Inflammatory macrophage (primary cell): ENCODE measurements at regions not wholly inside any gene's neighbourhood (a gene's known extent, or its start where the extent isn't known, plus 50 kb on each side); places are given as distances from the start of the nearest gene placed in this dataset.
"Not testable (repeated sequence)": the region's sequence is repeated elsewhere in the genome, so short reads cannot be mapped to it uniquely, and the experiment has no call there.

Source experiments
- DNase-seq, 2 donors: peaks; one replicate each; pipeline ENCODE4 v3.0.0-alpha.2; 2020 to 2022

- no peak for DNase-seq
Observed at GRCh38 chr13:38147050-38147449, 202.6 kb upstream of the UFM1 start.

- no peak for DNase-seq
Observed at GRCh38 chr13:38141792-38142191, 207.9 kb upstream of the UFM1 start.

GRCh38 chr13:38135592-38135991 is 214.1 kb upstream of the UFM1 start:
- no peak for DNase-seq

DNA sequence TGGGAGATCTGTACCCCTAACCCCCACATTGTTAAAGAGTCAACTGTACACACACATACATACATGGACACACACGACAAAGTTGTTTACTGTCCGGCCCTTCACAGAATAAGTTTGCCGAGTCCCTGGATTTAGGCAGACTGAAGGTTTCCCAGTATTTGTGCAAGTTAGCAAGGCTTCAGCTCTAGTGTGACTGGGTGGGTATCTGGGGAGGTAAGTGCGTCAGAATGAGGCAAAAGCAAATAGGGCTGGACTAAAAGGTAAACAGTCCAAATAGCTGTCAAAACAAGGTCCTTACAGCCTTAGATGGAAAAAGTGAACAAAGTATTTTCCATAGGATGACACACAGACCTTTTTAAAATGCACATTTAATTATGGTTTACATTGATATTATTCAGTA is 228.4 kb upstream of the UFM1 start:
- no peak for DNase-seq

- DNase-seq, result no peak
Observed at GRCh38 chr13:38103851-38104250, 234.3 kb upstream of the TRPC4 start.

- DNase-seq, result no peak
Observed at GRCh38 chr13:38099751-38100150, 230.2 kb upstream of the TRPC4 start.

DNA sequence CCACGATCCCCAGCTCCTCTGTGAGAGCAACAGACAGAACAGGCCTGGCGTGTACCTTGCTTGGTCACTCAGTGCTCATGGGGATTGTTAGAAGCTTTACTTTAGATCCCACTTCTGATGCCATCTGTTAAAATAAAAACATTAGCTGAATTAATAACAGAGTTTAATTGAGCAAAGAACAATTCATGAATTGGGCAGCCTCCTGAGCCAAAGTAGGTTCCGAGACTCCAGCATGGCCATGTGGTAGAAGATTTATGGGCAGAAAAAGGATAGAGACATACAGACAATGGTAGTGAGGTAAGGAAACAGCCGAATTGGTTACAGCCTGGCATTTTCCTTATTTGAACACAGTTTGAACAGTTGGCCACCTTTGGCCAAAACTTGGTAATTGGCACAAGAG is 223.9 kb upstream of the TRPC4 start:
- DNase-seq, result no peak

- DNase-seq, result no peak
Observed at GRCh38 chr13:38090913-38091312, 221.3 kb upstream of the TRPC4 start.

GRCh38 chr13:38086721-38087120 is 217.1 kb upstream of the TRPC4 start:
- DNase-seq, result no peak

- no peak for DNase-seq
Observed at GRCh38 chr13:38086013-38086412, 216.4 kb upstream of the TRPC4 start.

- no peak for DNase-seq
Observed at GRCh38 chr13:38073931-38074330, 204.4 kb upstream of the TRPC4 start.

- no peak for DNase-seq
Observed at GRCh38 chr13:38072696-38073095, 203.1 kb upstream of the TRPC4 start.

DNA sequence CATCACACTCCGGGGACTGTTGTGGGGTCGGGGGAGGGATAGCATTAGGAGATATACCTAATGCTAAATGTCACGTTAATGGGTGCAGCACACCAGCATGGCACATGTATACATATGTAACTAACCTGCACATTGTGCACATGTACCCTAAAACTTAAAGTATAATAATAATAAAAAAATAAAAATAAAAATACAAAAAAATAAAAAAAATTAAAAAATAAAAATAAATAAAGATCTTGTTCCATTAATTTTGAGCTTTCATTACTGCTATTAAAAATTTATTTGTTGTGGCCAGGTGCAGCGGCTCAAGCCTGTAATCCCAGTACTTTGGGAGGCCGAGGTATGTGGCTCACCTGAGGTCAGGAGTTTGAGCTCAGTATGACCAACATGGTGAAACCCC is 201.8 kb upstream of the TRPC4 start:
- DNase-seq, result not testable (repeated sequence)

GRCh38 chr13:38053896-38054295 is 184.3 kb upstream of the TRPC4 start:
- DNase-seq, result no peak

GRCh38 chr13:38046049-38046376 is 176.4 kb upstream of the TRPC4 start:
- no peak for DNase-seq

GRCh38 chr13:38045278-38046048 is 175.9 kb upstream of the TRPC4 start:
- peak in 1 of 2 donors; percentile 1 for DNase-seq

- no peak for DNase-seq
Observed at GRCh38 chr13:38044067-38044466, 174.5 kb upstream of the TRPC4 start.

DNA sequence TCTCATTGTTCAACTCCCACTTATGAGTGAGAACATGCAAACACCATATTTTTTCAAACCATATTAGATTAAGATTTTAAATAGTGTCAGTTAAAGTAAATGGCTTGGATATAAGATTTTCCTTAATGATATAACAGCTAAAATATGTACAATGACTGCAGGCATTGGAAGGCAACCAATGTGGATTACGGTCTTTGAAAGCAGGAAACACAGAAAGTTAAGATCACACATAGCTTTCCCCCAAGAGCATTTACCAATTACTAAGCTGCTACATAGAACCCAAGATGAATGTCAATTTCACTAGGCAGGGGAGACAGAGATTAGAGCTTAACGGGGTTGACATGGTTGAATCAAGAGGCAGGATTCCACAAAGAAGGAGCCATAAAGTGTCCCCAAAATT is 173.2 kb upstream of the TRPC4 start:
- no peak for DNase-seq

DNA sequence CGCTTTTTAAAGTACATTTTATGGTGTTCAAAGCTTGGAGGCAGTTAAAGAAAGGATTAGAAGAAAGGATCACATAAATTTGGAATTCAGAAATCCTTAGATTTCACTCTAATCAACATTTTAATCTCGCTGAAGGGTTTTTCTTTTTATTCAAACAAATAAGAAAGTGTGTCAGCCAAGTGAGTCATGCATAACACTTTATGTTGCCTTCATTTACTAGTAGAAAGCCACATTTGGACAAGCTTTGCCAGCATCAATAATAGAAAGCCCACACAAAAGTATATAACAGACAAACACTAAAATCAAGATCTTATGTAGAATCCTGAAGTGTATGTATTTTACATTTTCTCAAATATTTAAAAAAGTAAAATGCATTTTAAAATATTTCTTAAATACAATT is 154.9 kb upstream of the TRPC4 start:
- DNase-seq, result no peak

DNA sequence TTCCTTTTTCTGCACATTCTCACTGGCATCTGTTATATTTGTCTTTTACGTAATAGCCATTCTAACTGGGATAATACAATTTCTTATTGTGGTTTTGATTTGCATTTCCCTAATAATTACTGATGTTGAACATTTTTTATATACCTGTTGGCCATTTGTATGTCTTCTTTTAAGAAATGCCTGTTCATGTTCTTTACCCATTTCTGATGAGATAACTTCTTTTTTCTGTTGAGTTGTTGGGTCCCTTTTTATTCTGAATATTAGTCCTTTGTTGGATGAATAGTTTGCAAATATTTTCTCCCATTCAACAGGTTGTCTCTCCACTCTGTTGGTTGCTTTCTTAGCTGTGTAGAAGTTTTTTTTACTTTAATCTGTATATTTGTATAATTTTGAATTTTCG is 147.7 kb upstream of the TRPC4 start:
- no peak for DNase-seq

DNA sequence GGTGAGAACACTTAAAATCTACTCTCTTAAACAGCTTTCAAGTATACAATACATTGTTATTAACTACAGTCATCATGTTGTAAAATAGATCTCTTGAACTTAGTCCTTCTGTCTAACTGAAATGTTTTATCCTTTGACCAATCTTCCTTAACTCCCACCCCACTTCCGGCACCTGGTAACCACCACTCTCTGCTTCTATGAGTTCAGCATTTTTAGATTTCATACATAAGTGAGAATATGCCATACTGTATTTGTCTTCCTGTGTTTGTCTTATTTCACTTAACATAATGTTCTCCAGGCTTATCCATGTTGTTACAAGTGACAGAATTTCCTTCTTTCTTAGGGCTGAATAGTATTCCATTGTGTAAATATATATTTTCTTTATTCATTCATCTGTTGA is 144.1 kb upstream of the TRPC4 start:
- DNase-seq, result no peak

- no peak for DNase-seq
Observed at GRCh38 chr13:38012096-38012495, 142.5 kb upstream of the TRPC4 start.

- peak in 1 of 2 donors; percentile 13 for DNase-seq
Observed at GRCh38 chr13:38008636-38009035, 139.1 kb upstream of the TRPC4 start.

DNA sequence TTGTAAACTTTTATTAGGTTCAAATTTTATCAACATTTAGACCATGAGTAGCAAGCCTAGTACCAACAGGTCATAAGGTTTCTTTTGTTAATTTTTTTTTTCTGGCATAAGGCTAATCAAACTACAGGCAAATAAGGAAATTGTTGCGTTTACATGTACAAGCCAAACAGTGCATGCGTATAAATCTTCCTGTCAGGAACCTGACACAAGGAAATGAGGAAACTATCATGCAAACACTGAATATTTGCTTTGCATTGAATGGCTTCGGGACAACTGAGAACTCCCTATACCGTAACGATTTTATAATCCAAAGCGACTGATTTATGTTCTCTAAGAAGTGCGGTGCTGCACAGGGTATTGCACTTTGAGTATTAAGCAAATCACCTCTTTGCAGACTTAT is 133.0 kb upstream of the TRPC4 start:
- no peak for DNase-seq

DNA sequence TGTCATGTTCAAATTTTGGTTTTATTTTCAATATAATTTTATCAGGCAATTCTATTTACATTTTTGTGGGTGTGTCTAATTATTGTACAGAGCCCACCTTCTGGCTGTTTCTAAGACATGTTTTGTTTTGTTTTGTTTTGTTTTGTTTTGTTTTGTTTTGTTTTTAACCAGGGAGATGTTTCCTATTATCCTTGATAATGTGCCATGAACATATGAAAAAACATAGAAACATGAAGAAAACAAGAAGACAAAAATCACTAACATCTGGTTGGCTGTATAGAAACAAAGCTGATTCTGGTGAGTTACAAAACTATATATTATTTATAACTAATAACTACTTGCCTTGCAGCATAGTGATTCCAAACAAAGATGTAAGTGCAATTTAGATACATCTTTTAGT is 128.1 kb upstream of the TRPC4 start:
- no peak for DNase-seq
